ENCODE measurements at regions not wholly inside any gene's neighbourhood (a gene's known extent, or its start where the extent isn't known, plus 50 kb on each side); places are given as distances from the start of the nearest gene placed in this dataset.

DNA sequence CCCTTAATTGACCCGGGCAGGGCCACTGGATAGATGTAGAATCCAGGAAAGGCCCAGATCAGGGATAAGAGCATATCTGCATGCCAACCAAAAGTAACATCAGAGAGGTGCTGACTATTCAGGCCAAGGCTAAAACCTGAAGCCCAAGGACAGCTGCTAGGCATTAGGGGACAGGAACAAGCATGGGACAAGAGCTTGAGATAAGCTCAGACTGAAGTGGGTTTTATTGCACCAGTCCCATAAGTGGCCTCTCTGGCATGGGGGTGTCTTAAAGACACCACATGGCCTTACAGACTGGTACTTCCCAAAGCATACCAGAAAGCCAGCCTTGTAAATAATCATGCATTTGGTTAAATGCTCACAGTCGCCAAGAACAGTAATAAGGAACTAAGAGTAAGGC lies 376.1 kb downstream of the FBXW7 start:
- DNase-seq (ENCODE audit: low spot score): no peak

GRCh38 chr4:152158225-152158624 lies 377.7 kb downstream of the FBXW7 start:
- no peak for DNase-seq (ENCODE audit: low spot score)

DNA sequence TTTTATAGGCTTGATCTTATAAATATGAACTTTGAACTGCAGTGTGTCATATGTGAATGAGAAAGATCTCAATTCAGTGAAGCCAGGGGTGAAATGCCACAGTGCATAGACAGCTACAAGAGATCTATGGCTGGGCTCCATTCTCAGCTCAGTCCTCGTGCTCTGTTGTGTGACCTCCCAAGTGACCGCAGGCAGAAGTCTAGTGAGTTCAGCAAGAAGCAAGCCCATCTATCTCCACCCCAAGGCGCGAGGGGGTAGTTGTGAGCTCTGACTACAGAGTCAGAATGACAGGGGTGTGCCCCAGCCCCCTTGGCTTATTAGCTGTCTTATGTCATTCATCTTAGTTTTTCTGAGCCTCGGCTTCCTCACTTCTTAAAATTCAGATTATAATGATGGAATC lies 378.3 kb downstream of the FBXW7 start:
- no peak for DNase-seq (ENCODE audit: low spot score)

DNA sequence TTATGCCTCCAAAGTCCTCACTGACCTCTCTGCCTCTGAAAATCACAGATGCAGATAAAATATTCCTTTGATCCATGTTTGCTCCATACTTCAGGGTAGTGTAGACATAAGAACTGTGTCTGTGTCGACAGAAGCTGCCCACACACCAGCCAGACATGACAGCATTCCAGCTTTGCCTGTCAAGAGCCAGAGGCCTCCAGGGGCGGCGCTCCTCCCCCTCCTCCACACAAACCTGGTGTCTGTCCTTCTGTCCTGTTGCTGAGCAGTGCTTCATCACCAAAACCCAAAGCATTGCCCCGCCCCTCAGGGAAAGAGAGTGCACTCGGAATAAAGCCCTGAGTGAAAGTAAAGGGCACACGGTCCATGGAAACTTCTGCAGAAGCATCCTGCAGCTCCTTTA lies 379.4 kb downstream of the FBXW7 start:
- no peak for DNase-seq (ENCODE audit: low spot score)

- DNase-seq (ENCODE audit: low spot score): no peak
These were observed 380.8 kb downstream of the FBXW7 start for GRCh38 chr4:152155070-152155469.

- DNase-seq (ENCODE audit: low spot score): no peak
These were observed 381.5 kb downstream of the FBXW7 start for GRCh38 chr4:152154433-152154832.

- no peak for DNase-seq (ENCODE audit: low spot score)
These were observed 382.2 kb downstream of the FBXW7 start for GRCh38 chr4:152153476-152154270.

DNA sequence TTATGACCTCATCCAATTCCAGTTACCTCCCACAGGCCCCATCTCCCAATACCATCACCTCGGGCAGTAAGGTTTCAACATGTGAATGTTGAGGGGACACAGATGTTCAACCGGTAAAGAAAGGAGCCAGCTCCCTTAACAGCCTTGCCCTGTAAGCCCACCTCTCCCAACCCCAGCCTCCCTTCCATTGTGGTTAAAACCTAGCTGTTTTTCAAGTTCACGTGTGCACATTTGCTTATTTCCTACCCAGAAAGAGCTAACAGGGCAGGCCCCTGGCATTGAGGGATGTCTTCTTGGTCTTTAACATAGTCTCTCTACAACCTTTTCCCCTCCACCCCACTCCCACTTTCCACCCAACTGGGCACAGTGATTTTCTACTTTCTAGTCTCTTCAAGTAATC lies 385.7 kb downstream of the FBXW7 start:
- no peak for DNase-seq (ENCODE audit: low spot score)

DNA sequence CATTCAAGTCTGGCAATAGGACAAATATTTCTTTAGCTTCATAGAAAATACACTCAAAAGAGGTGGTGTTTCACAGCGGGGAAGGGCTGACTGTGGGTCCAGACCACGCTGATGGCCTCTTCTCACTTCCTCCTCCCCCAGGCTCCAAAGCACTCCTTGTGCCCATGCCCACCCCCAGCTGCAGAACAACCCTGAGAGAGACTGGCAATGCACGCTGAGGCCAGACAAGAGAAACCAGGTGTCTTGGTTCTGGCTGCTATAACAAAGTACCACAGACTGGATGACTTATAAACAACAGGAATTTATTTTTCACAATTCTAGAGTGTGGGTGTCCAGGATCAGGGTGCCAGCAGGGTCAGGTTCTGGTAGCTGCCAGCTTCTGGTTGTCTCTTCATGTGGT lies 386.1 kb downstream of the FBXW7 start:
- no peak for DNase-seq (ENCODE audit: low spot score)

DNA sequence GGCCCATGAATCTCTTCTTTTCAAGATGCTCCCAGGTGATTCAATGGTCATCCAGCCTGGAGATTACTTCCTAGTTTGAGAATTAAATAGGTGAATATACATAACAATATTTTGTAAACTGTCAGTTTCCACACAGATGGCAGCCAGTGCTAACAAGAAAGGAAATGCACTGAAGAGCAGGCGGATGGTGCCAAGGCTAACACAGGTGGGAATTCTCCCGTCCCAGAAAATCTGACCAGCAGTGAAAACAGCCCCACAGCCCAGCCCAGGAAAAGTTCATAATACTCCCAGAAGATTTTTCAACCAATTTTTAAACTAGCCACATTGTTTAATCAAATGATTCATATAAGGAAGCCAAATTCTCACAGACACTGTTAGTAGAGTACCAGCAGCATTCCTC lies 387.2 kb upstream of the GATB start:
- no peak for DNase-seq (ENCODE audit: low spot score)

GRCh38 chr4:152146244-152146643 lies 385.4 kb upstream of the GATB start:
- no peak for DNase-seq (ENCODE audit: low spot score)

- DNase-seq (ENCODE audit: low spot score): no peak
These were observed 383.0 kb upstream of the GATB start for GRCh38 chr4:152143806-152144205.

- no peak for DNase-seq (ENCODE audit: low spot score)
These were observed 377.6 kb upstream of the GATB start for GRCh38 chr4:152138451-152138850.

DNA sequence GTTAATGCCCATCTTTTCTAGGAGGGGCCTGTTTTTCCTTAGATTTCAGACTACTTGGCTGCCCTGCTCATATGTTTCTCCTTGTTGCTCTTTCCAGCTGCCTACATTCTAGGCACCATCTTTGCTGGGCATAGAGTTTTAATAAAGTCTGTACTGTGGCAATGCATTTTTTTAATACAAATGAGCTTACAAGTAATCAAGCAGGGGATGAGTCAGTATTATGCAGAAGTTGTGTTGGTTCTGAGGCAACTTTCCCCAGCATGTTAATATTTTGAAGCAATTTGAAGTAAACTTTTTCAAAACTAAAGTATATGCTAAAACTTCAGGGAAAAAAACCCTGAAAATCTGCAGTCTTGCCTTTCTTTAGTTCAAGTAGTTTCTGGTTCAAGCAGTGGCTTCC lies 372.0 kb upstream of the GATB start:
- DNase-seq (ENCODE audit: low spot score): no peak

DNA sequence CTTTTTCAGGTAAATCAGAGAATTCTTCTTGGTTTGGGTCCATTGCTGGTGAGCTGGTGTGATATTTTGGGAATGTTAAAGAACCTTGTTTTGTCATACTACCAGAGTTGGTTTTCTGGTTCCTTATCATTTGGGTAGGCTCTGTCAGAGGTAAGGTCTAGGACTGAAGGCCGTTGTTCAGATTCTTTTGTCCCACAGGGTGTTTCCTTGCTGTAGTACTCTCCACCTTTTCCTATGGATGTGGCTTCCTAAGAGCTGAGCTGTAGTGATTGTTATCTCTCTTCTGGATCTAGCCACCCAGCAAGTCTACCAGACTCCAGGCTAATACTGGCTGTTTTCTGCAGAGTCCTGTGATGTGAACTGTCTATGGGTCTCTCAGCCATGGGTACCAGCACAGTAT lies 367.5 kb upstream of the GATB start:
- no peak for DNase-seq (ENCODE audit: low spot score)

DNA sequence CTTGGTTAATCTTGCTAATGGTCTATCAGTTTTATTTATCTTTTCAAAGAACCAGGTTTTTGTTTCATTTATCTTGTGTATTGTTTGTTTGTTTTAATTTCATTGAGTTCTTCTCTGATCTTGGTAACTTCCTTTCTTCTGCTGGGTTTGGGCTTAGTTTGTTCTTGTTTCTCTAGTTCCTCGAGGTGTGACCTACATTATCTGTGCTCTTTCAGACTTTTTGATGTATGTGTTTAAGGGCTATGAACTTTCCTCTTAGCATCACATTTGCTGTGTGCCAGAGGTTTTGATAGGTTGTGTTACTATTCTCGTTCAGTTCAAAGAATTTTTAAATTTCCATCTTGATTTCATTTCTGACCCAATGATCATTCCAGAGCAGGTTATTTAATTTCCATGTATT lies 365.4 kb upstream of the GATB start:
- no peak for DNase-seq (ENCODE audit: low spot score)

GRCh38 chr4:152118819-152119553 lies 358.2 kb upstream of the GATB start:
- no peak for DNase-seq (ENCODE audit: low spot score)

DNA sequence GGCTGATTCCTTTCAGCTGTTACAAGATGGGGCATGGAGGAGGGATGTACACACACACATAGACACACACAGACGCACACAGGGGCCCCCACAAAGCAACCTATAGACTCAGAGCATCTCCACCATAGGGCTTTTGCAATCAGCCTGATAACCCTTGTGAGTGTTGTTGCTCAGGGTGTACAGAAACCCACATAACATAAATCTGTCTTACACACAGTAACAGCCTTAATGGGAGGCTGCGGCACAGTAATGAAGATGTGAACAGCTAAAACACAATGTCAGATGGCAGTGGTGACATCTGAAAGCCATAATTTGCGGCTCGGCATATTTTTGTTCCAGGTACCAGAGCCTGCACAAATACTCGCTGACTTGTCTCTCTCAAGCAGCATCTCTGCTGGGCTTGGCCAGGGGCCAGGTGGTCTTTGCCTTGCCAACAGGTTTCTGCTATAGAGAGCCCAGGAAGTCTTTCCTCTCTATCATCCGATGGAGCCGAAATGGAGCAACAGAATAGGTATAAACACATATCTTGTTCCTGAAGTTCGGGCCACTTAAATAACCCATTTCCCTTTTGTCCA lies 357.2 kb upstream of the GATB start:
- no peak for DNase-seq (ENCODE audit: low spot score)

- no peak for DNase-seq (ENCODE audit: low spot score)
These were observed 356.7 kb upstream of the GATB start for GRCh38 chr4:152117520-152117919.

DNA sequence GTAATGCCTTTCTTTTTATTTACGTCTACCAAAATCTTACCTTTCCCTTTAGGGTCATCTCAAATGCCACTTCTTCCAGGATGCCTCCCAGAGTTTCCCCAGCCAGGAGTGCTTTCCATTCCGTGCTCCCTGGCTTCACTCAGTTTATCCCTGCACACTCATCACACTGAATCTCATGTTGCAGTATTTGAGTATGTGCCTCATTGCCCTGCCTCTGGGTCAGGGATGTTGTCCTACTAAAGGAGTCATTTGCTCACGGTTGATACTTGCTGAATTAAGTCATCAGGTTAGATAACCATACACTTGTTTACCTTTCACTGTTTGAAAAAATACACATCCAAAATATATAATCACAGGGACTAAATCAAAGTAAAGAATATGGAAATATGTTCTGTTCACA lies 356.2 kb upstream of the GATB start:
- DNase-seq (ENCODE audit: low spot score): no peak

- DNase-seq (ENCODE audit: low spot score): no peak
These were observed 355.0 kb upstream of the GATB start for GRCh38 chr4:152115794-152116193.

DNA sequence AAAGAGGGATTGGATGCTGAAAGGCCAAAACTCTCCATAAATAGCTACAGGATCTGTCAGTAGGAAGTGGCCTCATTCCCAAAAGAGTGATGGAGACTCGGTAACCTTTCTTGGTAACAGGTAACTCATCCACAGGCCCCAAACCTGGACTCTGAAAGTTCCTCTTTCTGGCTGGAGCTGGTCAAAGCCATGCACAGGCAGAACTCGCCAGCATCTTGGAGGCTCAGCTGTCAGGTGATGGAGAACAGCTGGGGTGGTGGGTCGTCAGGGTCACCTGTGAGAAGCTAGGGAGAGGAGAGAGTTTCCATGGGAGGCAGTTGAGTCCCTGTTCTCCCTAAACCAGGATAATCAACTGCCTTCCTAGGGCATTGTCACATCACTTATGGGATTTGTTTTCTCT lies 354.3 kb upstream of the GATB start:
- no peak for DNase-seq (ENCODE audit: low spot score)

- DNase-seq (ENCODE audit: low spot score): no peak
These were observed 353.8 kb upstream of the GATB start for GRCh38 chr4:152114562-152114961.
